Uterus (tissue), 3 donors: ENCODE measurements at regions not wholly inside any gene's neighbourhood (a gene's known extent, or its start where the extent isn't known, plus 50 kb on each side); places are given as distances from the start of the nearest gene placed in this dataset.
A peak's percentile ranks its signal among the peaks of the same experiment; 100 is the strongest.

ENCODE experiments used
- DNase-seq, 2 donors: peaks; one replicate each; pipeline ENCODE4 v3.0.0-alpha.2; 2019 to 2020
- H3K27ac ChIP-seq, 2 donors: fragments of 200-600 bp; sonication (generic); 1 replicate in 1 of 2; 2 replicates in 1 of 2; pipeline ENCODE4 v1.5.1; 2016 to 2018
- H3K27me3 ChIP-seq, 2 donors: fragments of 200-600 bp; sonication (generic); one replicate each; pipeline ENCODE4 v1.5.1; 2018 to 2019; ENCODE audit warnings: control low read depth in 1 of 2
- H3K36me3 ChIP-seq, 2 donors: fragments of 200-600 bp; sonication (generic); one replicate each; pipeline ENCODE4 v1.5.1; 2019; ENCODE audit warnings: control low read depth in 1 of 2
- H3K4me1 ChIP-seq, 2 donors: fragments of 200-600 bp; sonication (generic); one replicate each; pipeline ENCODE4 v1.5.1; 2018 to 2019; ENCODE audit warnings: control low read depth in 1 of 2
- H3K4me3 ChIP-seq, 2 donors: fragments of 200-600 bp; sonication (generic); 1 replicate in 1 of 2; 2 replicates in 1 of 2; pipeline ENCODE4 v1.5.1; 2018 to 2019; ENCODE audit warnings: mild to moderate bottlenecking in 1 of 2
- H3K9me3 ChIP-seq, 2 donors: fragments of 200-600 bp; sonication (generic); one replicate each; pipeline ENCODE4 v1.5.1; 2019; ENCODE audit warnings: control low read depth in 1 of 2
- CTCF ChIP-seq, 4 experiments: fragments of 200-600 bp in 2 of 4; fragments of 450-650 bp in 2 of 4; sonication (generic) in 2 of 4; IDR thresholded peaks; one replicate each; pipeline ENCODE4 v1.5.1; 2016 to 2019; ENCODE audit warnings: antibody characterized with exemption in 4 of 4, mild to moderate bottlenecking in 2 of 4, moderate library complexity in 1 of 4
- POLR2A ChIP-seq, 2 donors: fragments of 450-650 bp; IDR thresholded peaks; one replicate each; pipeline ENCODE4 v1.6.1; 2016; ENCODE audit warnings: antibody characterized with exemption in 2 of 2, mild to moderate bottlenecking in 1 of 2, moderate library complexity in 1 of 2
- intact Hi-C: fragments of 100-400 bp; cut with DNase I; formaldehyde crosslinking; loops from one replicate; pipeline ENCODE4 v1.15.1; 2023; ENCODE audit warnings: low total_unique reads
- donor health status: DM: yes; HTN: yes; CAD: no.

- Histone ChIP-seq H3K27ac (no peak overlapping the region), H3K9me3 (no peaks in the 10 kb centered on the region), H3K27me3 (no peaks in the 10 kb centered on the region), H3K4me1 (no peaks in the 10 kb centered on the region), H3K36me3 (no peaks in the 10 kb centered on the region), H3K4me3 (no peak overlapping the region)
- intact Hi-C loops = no loop called here
- no peak for TF ChIP-seq CTCF (IDR thresholded peaks at IDR 0.05)
- no peak for TF ChIP-seq POLR2A (IDR thresholded peaks at IDR 0.05)
- no peak for DNase-seq
These were observed 100.0 kb upstream of the ACTBL2 start for GRCh38 chr5:57582578-57583070.

GRCh38 chr5:57581772-57582171 lies 99.2 kb upstream of the ACTBL2 start:
- no peaks in the 10 kb centered on the region for H3K36me3 ChIP-seq
- intact Hi-C loops = no loop called here
- DNase-seq = no peak
- H3K9me3 ChIP-seq = no peaks in the 10 kb centered on the region
- no peak overlapping the region for H3K4me3 ChIP-seq
- H3K4me1 ChIP-seq = no peaks in the 10 kb centered on the region
- H3K27me3 ChIP-seq = no peaks in the 10 kb centered on the region
- TF ChIP-seq CTCF (IDR thresholded peaks at IDR 0.05) (no peak), POLR2A (IDR thresholded peaks at IDR 0.05) (no peak)
- peak overlapping the region; percentile 26 for H3K27ac ChIP-seq

GRCh38 chr5:57581222-57581621 lies 98.6 kb upstream of the ACTBL2 start:
- H3K36me3 ChIP-seq = no peaks in the 10 kb centered on the region
- TF ChIP-seq POLR2A (IDR thresholded peaks at IDR 0.05) (no peak), CTCF (IDR thresholded peaks at IDR 0.05) (no peak)
- H3K4me3 ChIP-seq = no peak overlapping the region
- intact Hi-C loops = no loop called here
- no peaks in the 10 kb centered on the region for H3K9me3 ChIP-seq
- peak overlapping the region in 1 of 2 donors; percentile 26 for H3K27ac ChIP-seq
- no peak for DNase-seq
- no peaks in the 10 kb centered on the region for H3K27me3 ChIP-seq
- H3K4me1 ChIP-seq = no peaks in the 10 kb centered on the region

GRCh38 chr5:57577432-57578175 lies 95.0 kb upstream of the ACTBL2 start:
- DNase-seq = no peak
- intact Hi-C loops = no loop called here
- Histone ChIP-seq H3K36me3 (no peaks in the 10 kb centered on the region), H3K4me3 (no peak overlapping the region), H3K27ac (no peak overlapping the region), H3K4me1 (no peaks in the 10 kb centered on the region), H3K9me3 (no peaks in the 10 kb centered on the region), H3K27me3 (no peaks in the 10 kb centered on the region)
- TF ChIP-seq CTCF (IDR thresholded peaks at IDR 0.05) = no peak
- TF ChIP-seq POLR2A (IDR thresholded peaks at IDR 0.05) = no peak

- intact Hi-C loops = no loop called here
- H3K9me3 ChIP-seq = no peaks in the 10 kb centered on the region
- DNase-seq = no peak
- H3K27me3 ChIP-seq = no peaks in the 10 kb centered on the region
- TF ChIP-seq POLR2A (IDR thresholded peaks at IDR 0.05) (no peak), CTCF (IDR thresholded peaks at IDR 0.05) (no peak)
- no peak overlapping the region for H3K27ac ChIP-seq
- H3K36me3 ChIP-seq = no peaks in the 10 kb centered on the region
- H3K4me1 ChIP-seq = no peaks in the 10 kb centered on the region
- H3K4me3 ChIP-seq = no peak overlapping the region
These were observed 93.7 kb upstream of the ACTBL2 start for GRCh38 chr5:57576317-57576716.
